ENCODE measurements at regions not wholly inside any gene's neighbourhood (a gene's known extent, or its start where the extent isn't known, plus 50 kb on each side); places are given as distances from the start of the nearest gene placed in this dataset.

- TF ChIP-seq CTCF (IDR thresholded peaks at IDR 0.05) (no peak), POLR2A (IDR thresholded peaks at IDR 0.05) (no peak)
Measured at GRCh38 chr16:73565925-73566324, 518.0 kb upstream of the ZFHX3 start.
